ENCODE measurements at regions not wholly inside any gene's neighbourhood (a gene's known extent, or its start where the extent isn't known, plus 50 kb on each side); places are given as distances from the start of the nearest gene placed in this dataset.

DNA sequence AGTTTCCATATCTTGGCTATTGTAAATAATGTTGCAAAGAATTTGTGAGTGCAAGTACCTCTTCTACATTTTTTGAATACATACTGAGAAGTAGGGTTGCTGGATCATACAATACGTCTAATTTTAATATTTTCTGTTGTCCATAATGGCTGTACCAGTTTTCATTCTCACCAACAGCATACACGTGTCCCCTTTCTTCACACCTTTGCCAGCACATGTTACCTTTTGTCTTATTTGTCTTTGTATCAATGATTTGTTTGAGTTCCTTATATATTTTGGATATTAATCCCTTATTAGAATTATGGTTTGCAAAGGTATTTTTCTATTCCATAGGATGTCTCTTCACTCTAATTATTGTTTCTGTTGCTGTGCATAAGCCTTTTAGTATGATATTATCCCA, 904.3 kb downstream of the METTL15 start:
- no peak for DNase-seq
- no peaks in the 10 kb centered on the region for H3K9me3 ChIP-seq (ENCODE audit: control insufficient read depth in 2 of 2, low read length in 2 of 2)
- H3K27ac ChIP-seq (ENCODE audit: insufficient read depth, low read length, poor library complexity, severe bottlenecking), result no peak overlapping the region
- no peak for ATAC-seq (ENCODE audit: low read depth in 2 of 2)
- Mint-ChIP-seq H3K27me3 (no peaks in the 10 kb centered on the region), H3K27ac (no peak overlapping the region), H3K4me1 (no peaks in the 10 kb centered on the region), H3K4me3 (no peak overlapping the region), H3K9me3 (peaks cover 0 to 35% (median 2%) of the 10 kb centered on the region in 7 donors), H3K36me3 (no peaks in the 10 kb centered on the region)
- H3K4me3 ChIP-seq (ENCODE audit: low read depth, low read length), result no peak overlapping the region
- no peaks in the 10 kb centered on the region for H3K36me3 ChIP-seq (ENCODE audit: control insufficient read depth, insufficient read depth, low read length)
- no peaks in the 10 kb centered on the region for H3K27me3 ChIP-seq (ENCODE audit: control insufficient read depth, insufficient read depth, low read length)
- H3K4me1 ChIP-seq (ENCODE audit: control insufficient read depth, insufficient read depth, low read length, poor library complexity, severe bottlenecking), result no peaks in the 10 kb centered on the region

GRCh38 chr11:29009426-29009825, 901.2 kb downstream of the METTL15 start:
- Histone ChIP-seq H3K27ac (ENCODE audit: insufficient read depth, low read length, poor library complexity, severe bottlenecking) (no peak overlapping the region), H3K27me3 (ENCODE audit: control insufficient read depth, insufficient read depth, low read length) (no peaks in the 10 kb centered on the region), H3K4me1 (ENCODE audit: control insufficient read depth, insufficient read depth, low read length, poor library complexity, severe bottlenecking) (no peaks in the 10 kb centered on the region), H3K9me3 (ENCODE audit: control insufficient read depth in 2 of 2, low read length in 2 of 2) (no peaks in the 10 kb centered on the region), H3K4me3 (ENCODE audit: low read depth, low read length) (no peak overlapping the region), H3K36me3 (ENCODE audit: control insufficient read depth, insufficient read depth, low read length) (no peaks in the 10 kb centered on the region)
- ATAC-seq (ENCODE audit: low read depth in 2 of 2), result no peak
- Mint-ChIP-seq H3K27me3 (no peaks in the 10 kb centered on the region), H3K9me3 (peaks cover 0 to 29% (median 2%) of the 10 kb centered on the region in 7 donors), H3K27ac (no peak overlapping the region), H3K4me3 (no peak overlapping the region), H3K36me3 (no peaks in the 10 kb centered on the region), H3K4me1 (no peaks in the 10 kb centered on the region)
- no peak for DNase-seq

DNA sequence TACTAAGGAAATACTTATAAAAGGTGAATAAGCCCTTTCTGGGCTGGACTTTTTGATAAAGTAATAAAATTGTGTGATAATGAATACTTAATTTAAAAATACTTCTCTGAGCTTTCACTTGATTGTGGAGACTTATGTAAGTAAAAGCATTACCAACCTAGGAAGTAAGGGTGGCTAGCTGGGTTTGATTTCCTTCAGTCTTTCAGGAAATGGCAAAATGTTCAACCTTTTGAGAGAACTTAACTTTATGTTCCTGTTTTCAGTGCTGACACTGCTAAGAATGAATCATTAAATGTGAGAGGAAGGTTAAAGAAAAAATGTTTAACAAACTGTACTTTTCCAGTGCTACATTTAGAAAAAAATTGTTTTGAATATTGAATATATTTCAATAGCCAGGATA, 900.3 kb downstream of the METTL15 start:
- Mint-ChIP-seq H3K9me3 (peaks cover 0 to 32% (median 2%) of the 10 kb centered on the region in 7 donors), H3K4me3 (no peak overlapping the region), H3K4me1 (no peaks in the 10 kb centered on the region), H3K36me3 (no peaks in the 10 kb centered on the region), H3K27me3 (no peaks in the 10 kb centered on the region), H3K27ac (no peak overlapping the region)
- Histone ChIP-seq H3K36me3 (ENCODE audit: control insufficient read depth, insufficient read depth, low read length) (no peaks in the 10 kb centered on the region), H3K4me1 (ENCODE audit: control insufficient read depth, insufficient read depth, low read length, poor library complexity, severe bottlenecking) (no peaks in the 10 kb centered on the region), H3K27ac (ENCODE audit: insufficient read depth, low read length, poor library complexity, severe bottlenecking) (no peak overlapping the region), H3K4me3 (ENCODE audit: low read depth, low read length) (no peak overlapping the region), H3K27me3 (ENCODE audit: control insufficient read depth, insufficient read depth, low read length) (no peaks in the 10 kb centered on the region), H3K9me3 (ENCODE audit: control insufficient read depth in 2 of 2, low read length in 2 of 2) (no peaks in the 10 kb centered on the region)
- DNase-seq (no peak), ATAC-seq (ENCODE audit: low read depth in 2 of 2) (no peak)

GRCh38 chr11:29006668-29007067, 898.5 kb downstream of the METTL15 start:
- ATAC-seq (ENCODE audit: low read depth in 2 of 2) (no peak), DNase-seq (no peak)
- H3K9me3 ChIP-seq (ENCODE audit: control insufficient read depth in 2 of 2, low read length in 2 of 2), result no peaks in the 10 kb centered on the region
- Mint-ChIP-seq H3K36me3 (no peaks in the 10 kb centered on the region), H3K4me1 (no peaks in the 10 kb centered on the region), H3K4me3 (no peak overlapping the region), H3K9me3 (peaks cover 0 to 35% (median 2%) of the 10 kb centered on the region in 7 donors), H3K27me3 (no peaks in the 10 kb centered on the region), H3K27ac (no peak overlapping the region)
- H3K4me3 ChIP-seq (ENCODE audit: low read depth, low read length), result no peak overlapping the region
- H3K27me3 ChIP-seq (ENCODE audit: control insufficient read depth, insufficient read depth, low read length), result no peaks in the 10 kb centered on the region
- H3K4me1 ChIP-seq (ENCODE audit: control insufficient read depth, insufficient read depth, low read length, poor library complexity, severe bottlenecking), result no peaks in the 10 kb centered on the region
- no peaks in the 10 kb centered on the region for H3K36me3 ChIP-seq (ENCODE audit: control insufficient read depth, insufficient read depth, low read length)
- H3K27ac ChIP-seq (ENCODE audit: insufficient read depth, low read length, poor library complexity, severe bottlenecking), result no peak overlapping the region

- DNase-seq (no peak), ATAC-seq (ENCODE audit: low read depth in 2 of 2) (no peak)
- no peak overlapping the region for H3K4me3 Mint-ChIP-seq
- H3K4me1 ChIP-seq (ENCODE audit: control insufficient read depth, insufficient read depth, low read length, poor library complexity, severe bottlenecking), result no peaks in the 10 kb centered on the region
- H3K4me3 ChIP-seq (ENCODE audit: low read depth, low read length), result no peak overlapping the region
- H3K9me3 ChIP-seq (ENCODE audit: control insufficient read depth in 2 of 2, low read length in 2 of 2), result no peaks in the 10 kb centered on the region
- no peaks in the 10 kb centered on the region for H3K4me1 Mint-ChIP-seq
- H3K27ac ChIP-seq (ENCODE audit: insufficient read depth, low read length, poor library complexity, severe bottlenecking), result no peak overlapping the region
- no peaks in the 10 kb centered on the region for H3K27me3 ChIP-seq (ENCODE audit: control insufficient read depth, insufficient read depth, low read length)
- H3K27ac Mint-ChIP-seq, result no peak overlapping the region
- no peaks in the 10 kb centered on the region for H3K36me3 Mint-ChIP-seq
- no peaks in the 10 kb centered on the region for H3K36me3 ChIP-seq (ENCODE audit: control insufficient read depth, insufficient read depth, low read length)
- peaks cover 0 to 39% (median 2%) of the 10 kb centered on the region in 7 donors for H3K9me3 Mint-ChIP-seq
- no peaks in the 10 kb centered on the region for H3K27me3 Mint-ChIP-seq
These were observed 897.3 kb downstream of the METTL15 start for GRCh38 chr11:29005401-29005980.

GRCh38 chr11:29002816-29003215, 894.6 kb downstream of the METTL15 start:
- no peaks in the 10 kb centered on the region for H3K27me3 Mint-ChIP-seq
- DNase-seq (no peak), ATAC-seq (ENCODE audit: low read depth in 2 of 2) (no peak)
- no peak overlapping the region for H3K4me3 Mint-ChIP-seq
- Histone ChIP-seq H3K27ac (ENCODE audit: insufficient read depth, low read length, poor library complexity, severe bottlenecking) (no peak overlapping the region), H3K4me3 (ENCODE audit: low read depth, low read length) (no peak overlapping the region), H3K9me3 (ENCODE audit: control insufficient read depth in 2 of 2, low read length in 2 of 2) (peaks cover 0 to 3% of the 10 kb centered on the region in 2 experiments), H3K36me3 (ENCODE audit: control insufficient read depth, insufficient read depth, low read length) (no peaks in the 10 kb centered on the region), H3K27me3 (ENCODE audit: control insufficient read depth, insufficient read depth, low read length) (no peaks in the 10 kb centered on the region), H3K4me1 (ENCODE audit: control insufficient read depth, insufficient read depth, low read length, poor library complexity, severe bottlenecking) (no peaks in the 10 kb centered on the region)
- H3K4me1 Mint-ChIP-seq, result no peaks in the 10 kb centered on the region
- H3K27ac Mint-ChIP-seq, result no peak overlapping the region
- no peaks in the 10 kb centered on the region for H3K36me3 Mint-ChIP-seq
- H3K9me3 Mint-ChIP-seq, result peaks cover 0 to 28% (median 4%) of the 10 kb centered on the region in 7 donors

GRCh38 chr11:28999620-29000019, 891.4 kb downstream of the METTL15 start:
- H3K27ac Mint-ChIP-seq, result no peak overlapping the region
- peaks cover 0 to 28% (median 4%) of the 10 kb centered on the region in 7 donors for H3K9me3 Mint-ChIP-seq
- no peak overlapping the region for H3K4me3 Mint-ChIP-seq
- H3K27me3 Mint-ChIP-seq, result no peaks in the 10 kb centered on the region
- no peaks in the 10 kb centered on the region for H3K36me3 ChIP-seq (ENCODE audit: control insufficient read depth, insufficient read depth, low read length)
- ATAC-seq (ENCODE audit: low read depth in 2 of 2) (no peak), DNase-seq (no peak)
- no peak overlapping the region for H3K27ac ChIP-seq (ENCODE audit: insufficient read depth, low read length, poor library complexity, severe bottlenecking)
- H3K36me3 Mint-ChIP-seq, result no peaks in the 10 kb centered on the region
- peaks cover 3% of the 10 kb centered on the region in 2 experiments for H3K9me3 ChIP-seq (ENCODE audit: control insufficient read depth in 2 of 2, low read length in 2 of 2)
- no peaks in the 10 kb centered on the region for H3K4me1 Mint-ChIP-seq
- H3K27me3 ChIP-seq (ENCODE audit: control insufficient read depth, insufficient read depth, low read length), result no peaks in the 10 kb centered on the region
- no peaks in the 10 kb centered on the region for H3K4me1 ChIP-seq (ENCODE audit: control insufficient read depth, insufficient read depth, low read length, poor library complexity, severe bottlenecking)
- H3K4me3 ChIP-seq (ENCODE audit: low read depth, low read length), result no peak overlapping the region

DNA sequence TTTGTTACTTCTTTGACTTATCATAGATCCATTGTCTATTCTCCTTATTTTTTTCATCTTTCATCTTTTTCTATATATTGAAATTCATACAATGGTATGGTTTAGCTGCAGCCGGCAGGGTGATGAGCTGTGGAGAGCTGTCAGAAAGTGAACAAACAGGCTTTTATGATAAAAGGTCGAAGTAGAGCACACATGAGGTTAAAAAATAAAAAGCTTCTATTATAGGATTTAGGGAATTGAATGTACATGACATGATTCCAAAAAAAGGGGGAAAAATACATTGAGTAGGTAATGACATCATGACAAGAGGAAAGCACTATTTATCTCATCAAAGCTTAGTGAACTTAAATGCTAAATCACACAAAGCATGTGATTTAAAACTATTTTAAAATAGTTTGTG, 884.8 kb downstream of the METTL15 start:
- Mint-ChIP-seq H3K27me3 (no peaks in the 10 kb centered on the region), H3K9me3 (peaks cover 0 to 9% (median 7%) of the 10 kb centered on the region in 7 donors), H3K4me1 (no peaks in the 10 kb centered on the region), H3K4me3 (no peak overlapping the region), H3K27ac (no peak overlapping the region), H3K36me3 (no peaks in the 10 kb centered on the region)
- Histone ChIP-seq H3K27me3 (ENCODE audit: control insufficient read depth, insufficient read depth, low read length) (no peaks in the 10 kb centered on the region), H3K4me1 (ENCODE audit: control insufficient read depth, insufficient read depth, low read length, poor library complexity, severe bottlenecking) (no peaks in the 10 kb centered on the region), H3K9me3 (ENCODE audit: control insufficient read depth in 2 of 2, low read length in 2 of 2) (peaks cover 0 to 6% of the 10 kb centered on the region in 2 experiments), H3K4me3 (ENCODE audit: low read depth, low read length) (no peak overlapping the region), H3K27ac (ENCODE audit: insufficient read depth, low read length, poor library complexity, severe bottlenecking) (no peak overlapping the region), H3K36me3 (ENCODE audit: control insufficient read depth, insufficient read depth, low read length) (no peaks in the 10 kb centered on the region)
- DNase-seq, result no peak
- ATAC-seq (ENCODE audit: low read depth in 2 of 2), result no peak
